Stomach (tissue), 8 donors: ENCODE measurements at regions not wholly inside any gene's neighbourhood (a gene's known extent, or its start where the extent isn't known, plus 50 kb on each side); places are given as distances from the start of the nearest gene placed in this dataset.

Source experiments
- DNase-seq, 2 donors: peaks; one replicate each; pipeline versions ENCODE4 v3.0.0 to v3.0.0-alpha.2; 2013 to 2019
- H3K27ac ChIP-seq, 5 donors: fragments of 200-600 bp in 4 of 5; sonication (generic) in 4 of 5; one replicate each; pipeline ENCODE4 v1.5.1; 2013 to 2019; ENCODE audit warnings: mild to moderate bottlenecking in 1 of 5, moderate library complexity in 1 of 5
- H3K27me3 ChIP-seq, 3 donors: fragments of 200-600 bp; sonication (generic); one replicate each; pipeline ENCODE4 v1.5.1; 2017 to 2019; ENCODE audit warnings: mixed run types in 1 of 3
- H3K36me3 ChIP-seq, 4 donors: fragments of 200-600 bp; sonication (generic); 1 replicate in 3 of 4; 2 replicates in 1 of 4; pipeline ENCODE4 v1.5.1; 2016 to 2019
- H3K4me1 ChIP-seq, 4 donors: fragments of 200-600 bp; sonication (generic); one replicate each; pipeline ENCODE4 v1.5.1; 2016 to 2019
- H3K4me3 ChIP-seq, 4 donors: fragments of 200-600 bp; sonication (generic) in 3 of 4; one replicate each; pipeline ENCODE4 v1.5.1; 2016 to 2019; ENCODE audit warnings: mild to moderate bottlenecking in 1 of 4
- H3K9me3 ChIP-seq, 4 donors: fragments of 200-600 bp; sonication (generic); one replicate each; pipeline ENCODE4 v1.5.1; 2016 to 2019
- CTCF ChIP-seq, 7 experiments: fragments of 450-650 bp in 4 of 7; fragments of 200-600 bp in 3 of 7; sonication (generic) in 3 of 7; IDR thresholded peaks; one replicate each; pipeline ENCODE4 v1.5.1; 2016 to 2019; ENCODE audit warnings: antibody characterized with exemption in 7 of 7, control low read depth in 2 of 7, mild to moderate bottlenecking in 1 of 7
- EP300 ChIP-seq: sonication (generic); formaldehyde crosslinking; IDR thresholded peaks from one replicate; pipeline ENCODE4 v1.6.1; 2017; ENCODE audit warnings: antibody characterized with exemption
- POLR2A ChIP-seq, 4 donors: fragments of 450-650 bp; IDR thresholded peaks; one replicate each; pipeline ENCODE4 v1.6.1; 2016; ENCODE audit warnings: antibody characterized with exemption in 4 of 4, control low read depth in 2 of 4, mild to moderate bottlenecking in 1 of 4, moderate library complexity in 1 of 4
- POLR2AphosphoS5 ChIP-seq, 3 donors: sonication (generic); formaldehyde crosslinking; IDR thresholded peaks; one replicate each; pipeline ENCODE4 v1.6.1; 2016; ENCODE audit warnings: antibody characterized with exemption in 3 of 3
- WGBS, 5 donors: extraction: QIAGEN DNeasy Blood & Tissue Kit in 3 of 5; methylation state at CpG; one replicate each; pipeline versions ENCODE4 v1.1.5 to v1.1.7; 2013 to 2018; 5-methylcytosine and 5-hydroxymethylcytosine counted together
- intact Hi-C: fragments of 100-400 bp; cut with DNase I; formaldehyde crosslinking; loops from one replicate; pipeline ENCODE4 v1.15.1; 2023; ENCODE audit warnings: low total_unique reads
- donor health status: healthy with polysubstance abuse.
- donor health status: Bipolar disorder and iron deficiency.
- donor health status: healthy.

- DNase-seq = no peak
- intact Hi-C loops = no loop called here
- 94 to 98% (median 98%) methylated on average over 3 of the region's 3 CpGs for WGBS, 5 donors
- H3K27me3 ChIP-seq = no peaks in the 10 kb centered on the region
- TF ChIP-seq POLR2AphosphoS5 (IDR thresholded peaks at IDR 0.05) (no peak), CTCF (IDR thresholded peaks at IDR 0.05) (no peak), POLR2A (IDR thresholded peaks at IDR 0.05) (no peak), EP300 (no peak)
- H3K27ac ChIP-seq = no peak overlapping the region
- no peaks in the 10 kb centered on the region for H3K36me3 ChIP-seq
- H3K4me1 ChIP-seq = no peaks in the 10 kb centered on the region
- no peak overlapping the region for H3K4me3 ChIP-seq
- H3K9me3 ChIP-seq = peaks cover 0 to 19% (median 13%) of the 10 kb centered on the region in 4 donors
Measured at GRCh38 chr17:428414-428813, 75.8 kb upstream of the RPH3AL start.

GRCh38 chr17:427891-428290 lies 75.3 kb upstream of the RPH3AL start:
- Histone ChIP-seq H3K36me3 (no peaks in the 10 kb centered on the region), H3K27me3 (peaks cover 0 to under 1% (median 0%) of the 10 kb centered on the region in 3 donors), H3K9me3 (peaks cover 0 to 19% (median 13%) of the 10 kb centered on the region in 4 donors), H3K4me1 (no peaks in the 10 kb centered on the region), H3K4me3 (no peak overlapping the region), H3K27ac (no peak overlapping the region)
- intact Hi-C loops = no loop called here
- TF ChIP-seq CTCF (IDR thresholded peaks at IDR 0.05) (no peak), POLR2A (IDR thresholded peaks at IDR 0.05) (no peak), EP300 (no peak), POLR2AphosphoS5 (IDR thresholded peaks at IDR 0.05) (no peak)
- DNase-seq = no peak
- 83 to 90% (median 89%) methylated on average over 3 of the region's 3 CpGs for WGBS, 5 donors

- Histone ChIP-seq H3K4me1 (no peaks in the 10 kb centered on the region), H3K36me3 (no peaks in the 10 kb centered on the region), H3K4me3 (no peak overlapping the region), H3K27ac (no peak overlapping the region), H3K9me3 (peaks cover 0 to 19% (median 13%) of the 10 kb centered on the region in 4 donors), H3K27me3 (peaks cover 0 to 6% (median 0%) of the 10 kb centered on the region in 3 donors)
- TF ChIP-seq CTCF (IDR thresholded peaks at IDR 0.05) (no peak), POLR2AphosphoS5 (IDR thresholded peaks at IDR 0.05) (no peak), POLR2A (IDR thresholded peaks at IDR 0.05) (no peak), EP300 (no peak)
- WGBS, 5 donors = 43 to 56% (median 54%) methylated on average over 6 of the region's 6 CpGs
- no peak for DNase-seq
- intact Hi-C loops = no loop called here
Measured at GRCh38 chr17:427327-427726, 74.7 kb upstream of the RPH3AL start.

GRCh38 chr17:422196-422930 lies 69.8 kb upstream of the RPH3AL start:
- Histone ChIP-seq H3K27ac (no peak overlapping the region), H3K4me3 (no peak overlapping the region), H3K4me1 (peaks cover 0 to 4% (median 0%) of the 10 kb centered on the region in 4 donors), H3K27me3 (peaks cover 0 to 10% (median 0%) of the 10 kb centered on the region in 3 donors), H3K9me3 (no peaks in the 10 kb centered on the region), H3K36me3 (no peaks in the 10 kb centered on the region)
- 66 to 71% (median 68%) methylated on average over 16 of the region's 16 CpGs for WGBS, 5 donors
- DNase-seq = no peak
- TF ChIP-seq CTCF (IDR thresholded peaks at IDR 0.05) = no peak
- TF ChIP-seq POLR2AphosphoS5 (IDR thresholded peaks at IDR 0.05) = no peak
- no peak for TF ChIP-seq EP300
- no peak for TF ChIP-seq POLR2A (IDR thresholded peaks at IDR 0.05)
- intact Hi-C loops = no loop called here
